KBM-7 (cell line): ENCODE measurements at regions not wholly inside any gene's neighbourhood (a gene's known extent, or its start where the extent isn't known, plus 50 kb on each side); places are given as distances from the start of the nearest gene placed in this dataset.
"Not testable (repeated sequence)": the region's sequence is repeated elsewhere in the genome, so short reads cannot be mapped to it uniquely, and the experiment has no call there.

Source experiments
- DNase-seq: peaks from one replicate; pipeline ENCODE4 v3.0.0-alpha.2; 2015
- in situ Hi-C: fragments of 300-500 bp; cut with MboI; formaldehyde crosslinking; loops from 2 replicates; pipeline ENCODE4 v1.14.3; 2020; ENCODE audit warnings: low sequenced_read_pairs, low pct_unique_long_range_greater_than_20kb, mixed read lengths

DNA sequence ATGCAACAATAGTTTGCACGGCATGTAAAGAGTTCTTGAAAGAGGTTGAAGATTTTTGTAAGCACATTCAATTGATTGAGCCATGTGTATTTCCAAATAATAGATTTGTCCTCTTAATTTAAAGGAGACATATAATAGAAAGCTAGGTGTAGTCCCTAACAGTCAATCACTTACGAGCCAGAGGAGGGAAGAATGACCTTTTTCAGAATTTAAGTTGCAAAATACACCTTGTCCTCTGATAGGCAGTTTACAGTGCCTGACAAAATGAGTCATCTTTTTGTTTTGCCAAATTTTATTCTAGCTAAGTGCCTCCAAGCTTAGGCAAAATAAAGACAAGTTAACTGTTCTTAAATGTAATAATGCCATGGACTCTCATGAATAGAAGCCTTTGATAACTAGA, 88.3 kb upstream of the GOLGA6L4 start:
- in situ Hi-C loops, DNase-seq: not testable (repeated sequence)

DNA sequence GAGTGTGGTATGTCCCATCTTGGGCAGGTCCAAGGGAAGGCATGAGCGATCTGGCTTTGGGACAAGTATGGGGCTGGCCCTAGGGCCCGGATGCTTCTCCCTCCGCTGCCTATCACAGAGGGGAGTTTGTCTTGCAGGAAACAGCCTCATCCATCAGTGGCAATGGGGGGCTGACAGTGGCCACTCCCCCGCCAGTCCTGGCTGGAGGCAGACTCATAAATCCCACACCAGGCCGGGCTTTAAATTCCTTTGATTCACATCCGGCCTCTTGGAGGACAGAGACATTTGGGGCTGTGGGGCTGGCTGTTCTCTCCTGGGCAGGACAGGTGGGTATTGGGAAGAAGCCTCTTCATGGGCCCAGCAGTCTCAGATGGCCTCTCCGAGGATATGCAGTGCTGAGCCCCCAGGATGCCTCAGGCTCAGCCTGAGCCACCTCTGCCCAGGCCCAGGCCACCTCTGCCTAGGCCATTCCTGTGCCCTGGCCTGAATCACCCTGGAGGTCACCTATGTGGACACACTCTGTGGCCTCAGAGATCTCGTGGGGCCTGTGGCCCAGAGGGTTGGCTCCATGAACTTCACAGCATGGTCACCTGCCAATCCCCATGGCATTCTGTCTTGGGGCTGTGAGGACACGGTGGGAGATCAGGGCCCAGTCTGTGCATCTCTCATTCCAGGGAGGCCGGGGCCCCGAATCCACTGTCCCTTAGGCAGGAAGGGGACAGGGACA, 84.2 kb upstream of the GOLGA6L4 start:
- DNase-seq, result no peak
- in situ Hi-C loops, result no loop called here

DNA sequence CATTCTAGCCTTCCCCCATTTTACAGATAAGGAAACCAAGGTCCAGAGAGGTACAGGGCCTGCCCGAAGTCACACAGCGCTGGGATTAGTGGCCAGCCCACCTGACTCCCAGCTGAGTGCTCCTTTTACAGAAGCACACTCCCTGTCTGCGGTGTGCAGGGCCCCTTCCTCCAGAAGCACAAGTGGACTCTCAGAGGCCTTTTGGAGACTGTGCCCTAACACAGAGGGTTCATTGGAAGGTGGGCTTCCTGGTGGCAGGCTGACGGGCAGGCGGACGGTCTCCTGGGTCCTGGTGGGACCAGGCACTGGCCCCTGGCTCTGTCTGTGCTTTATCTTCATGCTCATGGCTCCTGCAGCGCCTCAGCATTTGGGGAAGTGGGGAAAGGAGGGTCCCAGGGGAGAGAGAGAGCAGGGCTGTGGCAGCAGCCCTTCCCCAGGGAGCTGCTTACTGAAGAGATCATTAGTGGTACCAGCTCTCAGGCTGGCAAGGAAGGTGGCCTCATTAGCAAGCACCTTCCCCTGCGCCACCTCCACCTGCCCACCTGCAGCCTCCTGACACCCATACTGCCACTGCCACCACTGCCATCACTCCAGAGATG, 83.1 kb upstream of the GOLGA6L4 start:
- DNase-seq, in situ Hi-C loops: not testable (repeated sequence)

DNA sequence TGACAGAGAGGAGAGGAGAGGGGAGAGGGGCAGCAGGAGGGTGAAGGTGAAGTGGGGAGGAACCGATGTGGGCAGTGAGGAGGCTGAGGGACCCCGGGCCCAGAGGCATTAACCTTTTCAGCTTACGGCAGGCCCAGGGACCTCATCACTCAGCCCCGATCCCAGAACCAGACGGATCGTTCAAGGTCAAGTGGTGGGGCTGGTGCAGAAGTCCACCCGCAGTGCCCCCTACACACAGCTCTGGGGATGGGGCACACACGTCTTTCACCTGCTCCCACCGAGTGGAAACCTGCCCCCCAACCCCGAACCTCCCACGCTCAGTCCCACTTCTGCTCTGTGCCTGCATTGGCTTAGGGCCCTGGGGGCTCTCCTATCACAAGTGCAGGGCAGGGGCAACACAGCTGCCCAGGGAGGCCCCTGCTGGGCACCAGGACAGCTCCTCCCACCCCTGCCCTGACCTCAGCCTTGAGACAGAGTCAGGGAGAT, 81.9 kb upstream of the GOLGA6L4 start:
- in situ Hi-C loops, result not testable (repeated sequence)

DNA sequence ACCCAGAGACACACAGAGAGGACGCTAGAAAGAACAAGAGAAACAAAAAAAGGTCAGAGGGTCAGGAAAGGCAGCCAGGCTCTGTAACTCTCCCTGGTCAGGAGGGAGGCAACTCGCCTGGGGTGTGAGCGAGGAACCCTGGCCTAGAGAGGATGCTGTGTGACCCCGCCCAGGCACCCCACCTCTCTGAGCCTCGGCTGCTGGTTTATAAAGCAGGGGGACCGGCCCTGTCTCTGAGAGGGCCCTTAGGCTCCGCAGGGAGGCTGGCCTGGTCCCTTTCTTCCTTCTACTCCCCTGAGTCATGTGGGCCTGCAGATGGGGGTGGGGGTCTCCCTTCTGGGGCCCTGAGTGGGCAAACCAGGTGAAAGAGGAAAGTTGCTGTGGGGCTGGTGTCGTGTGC, 81.3 kb upstream of the GOLGA6L4 start:
- DNase-seq, in situ Hi-C loops: not testable (repeated sequence)

More for the DNA sequence above, 81.9 kb upstream of the GOLGA6L4 start:
- not testable (repeated sequence) for DNase-seq

DNA sequence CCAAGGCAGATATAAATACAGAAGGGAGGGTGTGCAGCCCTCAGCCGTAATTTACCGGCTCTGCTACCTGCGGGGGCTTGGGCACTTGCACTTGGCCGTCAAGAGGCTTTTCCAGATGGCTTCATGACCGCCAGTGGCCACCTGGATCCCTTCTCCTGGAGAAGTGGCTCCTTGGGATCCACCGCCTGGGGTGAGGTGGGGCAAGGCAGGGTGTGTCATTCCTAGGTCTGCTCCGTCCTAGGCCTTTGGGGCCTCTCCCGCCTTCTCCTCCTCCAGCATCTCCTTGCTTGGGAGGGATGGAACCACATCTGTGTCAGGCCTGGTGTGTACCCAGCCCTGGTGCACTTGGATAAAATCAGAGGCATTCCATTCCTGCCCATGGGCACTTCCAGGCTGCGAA, 80.8 kb upstream of the GOLGA6L4 start:
- DNase-seq, in situ Hi-C loops: not testable (repeated sequence)

DNA sequence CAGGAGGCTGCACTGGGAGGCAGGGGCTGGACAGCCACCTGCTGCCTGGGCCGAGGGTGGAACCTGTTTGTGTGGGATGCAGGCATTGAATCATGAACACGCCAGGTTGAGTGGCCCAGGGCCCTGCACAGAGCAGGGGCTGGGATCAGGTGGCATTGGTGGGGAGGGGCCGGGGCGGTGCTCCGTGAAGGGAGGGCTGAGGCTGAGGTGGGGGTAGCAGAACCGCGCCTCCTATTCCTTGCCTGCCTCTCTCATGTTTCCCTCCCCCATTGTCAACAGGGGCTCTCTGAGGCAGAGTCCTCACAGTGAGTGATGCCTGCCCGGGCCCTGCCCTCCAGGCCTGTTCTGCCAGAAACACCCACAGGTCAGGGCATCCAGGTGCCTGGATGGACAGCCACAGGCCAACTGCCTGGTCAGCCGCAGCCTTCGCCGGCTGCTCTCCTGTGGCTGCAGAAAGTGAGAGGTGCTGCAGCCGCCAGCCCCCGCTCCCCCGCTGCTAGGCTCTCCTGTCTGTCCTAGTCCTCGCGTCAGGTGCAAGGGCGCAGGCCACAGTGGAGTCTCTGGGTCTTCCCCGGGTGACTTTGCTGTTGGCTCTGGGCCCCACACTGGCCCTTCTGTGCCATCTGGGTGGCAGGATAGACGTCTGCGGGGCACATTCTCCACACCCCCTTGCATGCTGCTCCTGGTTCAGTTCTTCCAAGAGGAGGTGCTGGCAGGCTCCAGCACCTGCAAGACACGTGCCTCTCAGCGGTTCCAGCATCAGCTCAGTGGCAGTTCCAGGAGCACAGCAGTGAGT, 79.6 kb upstream of the GOLGA6L4 start:
- DNase-seq, in situ Hi-C loops: not testable (repeated sequence)

DNA sequence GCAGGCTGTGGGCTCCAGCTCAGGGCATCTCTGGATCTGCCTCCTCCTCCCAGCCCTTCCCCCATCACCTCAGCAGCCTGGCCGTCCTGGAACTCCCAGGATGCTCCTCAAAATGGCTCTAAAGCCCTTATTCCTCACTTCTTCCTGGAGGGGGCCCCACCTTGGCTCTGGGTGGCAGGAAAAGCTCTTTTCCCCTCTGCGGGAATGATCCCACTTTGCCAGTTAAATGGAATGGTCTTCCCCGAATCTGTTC, 79.1 kb upstream of the GOLGA6L4 start:
- DNase-seq, in situ Hi-C loops: not testable (repeated sequence)

DNA sequence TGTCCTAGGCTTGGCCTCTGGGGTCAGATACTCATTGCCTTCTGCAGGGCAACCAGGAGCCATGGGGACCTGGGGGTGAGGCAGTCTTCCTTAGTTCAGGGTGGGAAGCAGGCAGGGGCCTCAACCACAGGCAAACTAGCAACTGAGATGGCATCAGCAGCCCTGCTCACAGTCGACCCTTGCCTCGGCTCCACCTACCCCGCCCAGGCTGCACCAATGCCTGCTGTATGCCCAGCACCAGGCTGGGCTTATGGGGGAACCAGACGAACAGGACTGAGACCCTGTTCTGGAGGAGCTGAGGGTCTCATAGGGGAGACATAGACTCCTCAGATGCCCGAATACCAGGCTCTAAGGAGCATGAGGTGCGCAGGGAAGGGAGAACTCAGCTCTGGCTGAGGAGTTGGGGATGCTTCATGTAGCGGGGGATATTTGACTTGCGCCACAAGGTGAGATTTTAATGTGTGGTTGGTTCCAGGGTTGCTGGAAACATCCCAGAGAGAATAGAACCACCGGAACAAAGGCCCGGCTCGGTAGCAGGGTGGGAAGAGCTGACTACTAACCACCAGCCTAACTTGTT, 78.4 kb upstream of the GOLGA6L4 start:
- in situ Hi-C loops, DNase-seq: not testable (repeated sequence)

DNA sequence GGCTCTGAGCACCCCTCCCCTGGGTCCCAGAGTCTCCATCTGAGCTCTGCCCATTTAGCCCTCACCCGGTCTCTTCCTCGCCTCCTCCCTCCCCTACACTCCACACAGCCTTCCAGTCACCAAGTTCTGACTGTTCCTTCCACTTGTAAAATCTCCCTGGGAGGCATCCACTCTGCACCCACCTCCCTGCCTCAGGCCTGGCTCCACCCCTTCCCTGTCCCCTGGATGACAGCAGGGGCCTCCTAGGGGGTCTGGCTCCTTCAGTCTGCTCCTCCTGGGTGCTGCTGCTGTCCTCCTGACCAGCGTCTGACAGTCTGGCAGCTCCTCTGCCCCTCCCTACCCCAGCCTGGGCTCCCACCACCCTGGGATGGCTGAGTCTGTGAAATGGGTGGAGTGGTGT, 77.7 kb upstream of the GOLGA6L4 start:
- in situ Hi-C loops, DNase-seq: not testable (repeated sequence)

DNA sequence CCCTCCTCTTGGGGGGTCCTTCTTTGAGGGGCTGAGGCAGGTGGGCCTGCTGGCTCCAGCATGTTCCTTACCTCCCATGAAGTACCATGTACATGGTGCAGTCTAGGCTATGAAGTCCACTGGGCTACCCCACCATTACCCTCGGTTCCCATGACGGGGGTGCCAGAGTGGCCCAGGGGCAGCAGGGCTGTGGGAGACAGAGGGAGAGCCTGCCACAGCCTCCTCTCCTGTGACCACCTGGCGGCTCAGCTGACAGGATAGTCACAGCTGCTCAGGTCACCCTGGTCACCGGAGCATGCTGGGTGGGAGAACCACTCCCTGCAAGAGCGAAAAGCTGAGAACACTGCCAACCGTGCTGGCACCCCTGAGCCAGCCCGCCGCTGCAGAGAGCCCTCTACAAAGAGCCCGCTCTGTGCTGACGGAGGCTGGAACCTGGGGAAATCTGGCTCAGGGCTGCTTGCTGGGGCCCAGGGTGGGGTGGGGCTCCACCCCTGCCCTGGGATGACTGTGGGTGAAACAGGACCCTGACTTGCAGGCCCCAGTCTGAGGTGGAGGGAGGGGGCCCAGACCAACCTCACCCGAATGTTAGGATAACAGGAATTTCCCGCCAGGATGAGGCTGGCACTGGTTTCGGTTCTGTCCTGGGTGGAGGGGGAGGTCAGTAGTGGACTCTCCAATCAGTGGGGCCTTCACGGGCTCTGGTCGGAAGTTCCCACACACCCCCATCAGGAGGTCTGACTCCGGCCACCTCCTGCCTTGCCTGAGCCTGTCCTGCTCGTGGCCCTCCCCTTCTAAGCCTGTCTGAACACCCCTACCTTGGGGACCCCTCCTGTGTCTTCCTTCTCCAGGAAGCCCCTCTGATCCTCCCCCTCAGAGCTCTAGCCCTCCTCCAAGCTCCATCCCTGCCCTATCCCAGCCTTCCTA, 76.0 kb upstream of the GOLGA6L4 start:
- DNase-seq, in situ Hi-C loops: not testable (repeated sequence)

DNA sequence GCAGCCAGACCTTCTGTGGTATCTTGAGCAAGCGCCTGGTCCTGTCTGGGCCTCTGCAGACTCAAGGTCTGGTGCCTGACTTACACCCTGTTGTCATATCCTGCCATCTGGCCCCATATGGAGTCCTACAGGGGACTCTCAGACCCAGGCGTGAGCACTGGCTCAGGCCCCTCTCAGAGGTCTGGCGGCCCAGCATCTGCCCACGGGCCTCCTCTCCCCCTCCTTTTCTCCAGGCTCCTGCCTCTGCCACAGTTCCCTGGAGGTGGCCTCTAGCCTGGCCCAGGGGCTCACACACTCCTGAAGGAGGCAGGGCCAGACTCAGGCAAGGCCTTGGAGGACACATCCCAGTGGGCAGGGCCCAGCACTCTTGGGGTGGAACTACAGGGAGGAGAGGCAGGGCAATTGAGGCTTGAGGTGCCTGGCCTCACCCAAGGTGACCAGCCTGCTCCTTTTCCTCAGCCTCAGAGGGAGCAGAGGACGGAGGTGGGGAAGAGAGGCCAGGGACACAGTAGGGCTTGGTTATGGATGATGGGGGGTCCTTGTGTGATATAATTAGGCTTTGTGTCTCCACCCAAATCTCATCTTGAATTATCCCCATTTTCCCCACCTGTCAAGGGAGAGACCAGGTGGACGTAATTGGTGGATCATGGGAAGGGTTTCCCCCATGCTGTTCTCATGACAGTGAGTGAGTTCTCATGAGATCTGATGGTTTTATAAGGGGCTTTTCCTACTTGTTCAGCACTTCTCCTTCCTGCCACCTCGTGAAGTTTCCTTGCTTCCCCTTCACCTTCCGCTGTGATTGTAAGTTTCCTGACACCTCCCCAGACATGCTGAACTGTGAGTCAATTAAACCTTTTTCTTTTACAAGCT, 70.9 kb upstream of the GOLGA6L4 start:
- DNase-seq, result not testable (repeated sequence)

DNA sequence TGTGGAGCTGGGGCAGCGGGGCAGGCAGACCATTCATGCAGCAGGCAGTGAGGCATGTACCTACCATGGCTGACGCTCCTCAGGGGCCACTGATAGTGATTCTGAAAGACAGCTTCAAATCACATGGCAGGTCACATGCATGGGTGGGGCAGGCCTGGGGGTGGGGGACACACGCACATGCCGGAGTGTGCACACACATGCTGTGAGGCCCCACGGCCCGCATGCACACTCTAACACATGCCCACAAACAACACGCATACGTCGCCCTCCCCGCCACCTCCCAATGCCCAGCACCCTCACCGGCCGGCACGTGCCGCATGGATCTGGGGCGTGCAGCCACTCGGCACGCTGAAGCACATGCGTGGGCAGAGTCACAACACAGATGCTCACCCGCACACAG, 65.5 kb upstream of the GOLGA6L4 start:
- in situ Hi-C loops, DNase-seq: not testable (repeated sequence)

More for the DNA sequence above, 70.9 kb upstream of the GOLGA6L4 start:
- in situ Hi-C loops, result not testable (repeated sequence)

DNA sequence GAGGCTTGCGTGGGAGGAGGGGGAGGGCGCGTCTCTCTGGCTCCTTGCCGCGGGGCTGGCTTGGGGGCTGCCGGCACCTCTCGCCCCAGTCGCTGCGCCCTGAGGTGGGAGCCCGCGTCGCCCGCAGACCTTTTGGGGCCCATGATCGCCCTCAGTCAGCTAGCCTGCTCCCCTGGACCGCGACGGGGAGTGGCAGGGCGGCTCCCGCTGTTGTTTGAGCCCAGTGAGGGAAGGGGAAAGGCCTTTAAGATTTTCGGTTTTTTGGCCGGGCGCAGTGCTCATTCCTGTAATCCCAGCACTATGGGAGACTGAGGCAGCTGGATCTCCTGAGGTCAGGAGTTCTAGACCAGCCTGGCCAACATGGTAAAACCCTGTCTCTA, 62.4 kb upstream of the GOLGA6L4 start:
- in situ Hi-C loops, DNase-seq: not testable (repeated sequence)
